WERI-Rb-1 (cell line): ENCODE measurements at regions not wholly inside any gene's neighbourhood (a gene's known extent, or its start where the extent isn't known, plus 50 kb on each side); places are given as distances from the start of the nearest gene placed in this dataset.

Experiments
- DNase-seq: peaks from one replicate; pipeline ENCODE4 v3.0.0-alpha.2; 2020
- H3K27ac ChIP-seq: fragments of 250-450 bp; sonication (Bioruptor Pico); 2 replicates; pipeline ENCODE4 v1.5.1; 2020; ENCODE audit warnings: mild to moderate bottlenecking, moderate library complexity
- H3K27me3 ChIP-seq: fragments of 250-450 bp; sonication (Bioruptor Pico); 2 replicates; pipeline ENCODE4 v1.5.1; 2021; ENCODE audit warnings: mild to moderate bottlenecking, low read depth, moderate library complexity; ENCODE audit not compliant: insufficient read depth, severe bottlenecking
- H3K36me3 ChIP-seq: fragments of 250-450 bp; sonication (Bioruptor Pico); 2 replicates; pipeline ENCODE4 v1.5.1; 2020; ENCODE audit warnings: mild to moderate bottlenecking, moderate library complexity
- H3K4me3 ChIP-seq: 2 replicates; pipeline ENCODE4 v1.5.1; 2011; ENCODE audit warnings: low read depth, mild to moderate bottlenecking, control low read depth, low read length
- H3K9me3 ChIP-seq: fragments of 250-450 bp; sonication (Bioruptor Pico); 2 replicates; pipeline ENCODE4 v1.5.1; 2021; ENCODE audit warnings: mild to moderate bottlenecking, moderate library complexity; ENCODE audit not compliant: severe bottlenecking
- TF ChIP-seq, protein P1 (sequence below): IDR thresholded peaks from 2 replicates; pipeline ENCODE4 v1.5.1; 2011; ENCODE audit warnings: low read depth, mild to moderate bottlenecking, control low read depth, inconsistent platforms, low read length

DNA sequence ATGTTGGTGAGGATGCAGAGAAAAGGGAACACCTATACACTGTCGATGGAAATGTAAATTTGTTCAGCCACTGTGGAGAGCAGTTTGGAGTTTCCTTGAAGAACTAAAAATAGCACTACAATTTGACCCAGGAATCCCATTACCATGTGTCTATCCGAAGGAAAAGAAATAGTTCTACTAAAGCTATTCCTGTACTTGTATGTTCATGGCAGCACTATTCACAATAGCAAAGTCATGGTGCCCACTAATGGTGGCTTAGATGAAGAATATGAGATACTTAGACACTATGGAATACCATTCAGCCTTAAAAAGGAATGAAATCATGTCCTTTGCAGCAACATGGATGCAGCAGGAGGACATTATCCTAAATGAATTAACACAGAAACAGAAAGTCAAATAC, 50.2 kb upstream of the CAST start:
- H3K36me3 ChIP-seq: no peaks in the 10 kb centered on the region
- DNase-seq: no peak
- H3K27ac ChIP-seq: no peak overlapping the region
- H3K9me3 ChIP-seq: no peaks in the 10 kb centered on the region
- TF ChIP-seq, protein P1, sequence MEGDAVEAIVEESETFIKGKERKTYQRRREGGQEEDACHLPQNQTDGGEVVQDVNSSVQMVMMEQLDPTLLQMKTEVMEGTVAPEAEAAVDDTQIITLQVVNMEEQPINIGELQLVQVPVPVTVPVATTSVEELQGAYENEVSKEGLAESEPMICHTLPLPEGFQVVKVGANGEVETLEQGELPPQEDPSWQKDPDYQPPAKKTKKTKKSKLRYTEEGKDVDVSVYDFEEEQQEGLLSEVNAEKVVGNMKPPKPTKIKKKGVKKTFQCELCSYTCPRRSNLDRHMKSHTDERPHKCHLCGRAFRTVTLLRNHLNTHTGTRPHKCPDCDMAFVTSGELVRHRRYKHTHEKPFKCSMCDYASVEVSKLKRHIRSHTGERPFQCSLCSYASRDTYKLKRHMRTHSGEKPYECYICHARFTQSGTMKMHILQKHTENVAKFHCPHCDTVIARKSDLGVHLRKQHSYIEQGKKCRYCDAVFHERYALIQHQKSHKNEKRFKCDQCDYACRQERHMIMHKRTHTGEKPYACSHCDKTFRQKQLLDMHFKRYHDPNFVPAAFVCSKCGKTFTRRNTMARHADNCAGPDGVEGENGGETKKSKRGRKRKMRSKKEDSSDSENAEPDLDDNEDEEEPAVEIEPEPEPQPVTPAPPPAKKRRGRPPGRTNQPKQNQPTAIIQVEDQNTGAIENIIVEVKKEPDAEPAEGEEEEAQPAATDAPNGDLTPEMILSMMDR: no peak
- no peaks in the 10 kb centered on the region for H3K27me3 ChIP-seq
- no peak overlapping the region for H3K4me3 ChIP-seq
